Epithelial cell of esophagus (primary cell): ENCODE measurements at regions not wholly inside any gene's neighbourhood (a gene's known extent, or its start where the extent isn't known, plus 50 kb on each side); places are given as distances from the start of the nearest gene placed in this dataset.

Experiments used
- DNase-seq: peaks from one replicate; pipeline ENCODE4 v3.0.0; 2010; ENCODE audit warnings: low read depth
- H3K4me3 ChIP-seq: 2 replicates; pipeline ENCODE4 v1.5.1; 2011; ENCODE audit warnings: mild to moderate bottlenecking, low read length, control low read depth
- TF ChIP-seq, protein P1 (sequence below): IDR thresholded peaks from 2 replicates; pipeline ENCODE4 v1.5.1; 2011; ENCODE audit warnings: low read depth, mild to moderate bottlenecking, low read length, control low read depth, inconsistent platforms; ENCODE audit not compliant: insufficient read depth; ENCODE audit errors: missing control alignments

DNA sequence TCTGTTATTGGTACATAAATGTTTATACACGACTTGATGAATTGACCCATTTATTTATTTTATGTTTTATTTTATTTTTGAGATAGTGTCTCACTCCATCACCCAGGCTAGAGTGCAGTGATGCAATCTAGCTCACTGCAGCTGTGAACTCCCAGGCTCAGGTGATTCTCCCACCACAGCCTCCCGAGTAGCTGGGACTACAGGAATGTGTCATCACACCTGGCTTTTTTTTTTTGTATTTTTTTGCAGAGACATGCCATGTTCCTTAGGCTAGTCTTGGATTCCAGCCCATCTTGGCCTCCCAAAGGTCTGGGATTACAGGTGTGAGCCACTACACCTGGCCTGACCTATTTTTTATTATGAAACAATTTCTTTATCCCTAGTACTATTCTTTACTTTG lies 355.0 kb upstream of the PRICKLE1 start:
- DNase-seq, result peak; percentile 82
- TF ChIP-seq, protein P1, sequence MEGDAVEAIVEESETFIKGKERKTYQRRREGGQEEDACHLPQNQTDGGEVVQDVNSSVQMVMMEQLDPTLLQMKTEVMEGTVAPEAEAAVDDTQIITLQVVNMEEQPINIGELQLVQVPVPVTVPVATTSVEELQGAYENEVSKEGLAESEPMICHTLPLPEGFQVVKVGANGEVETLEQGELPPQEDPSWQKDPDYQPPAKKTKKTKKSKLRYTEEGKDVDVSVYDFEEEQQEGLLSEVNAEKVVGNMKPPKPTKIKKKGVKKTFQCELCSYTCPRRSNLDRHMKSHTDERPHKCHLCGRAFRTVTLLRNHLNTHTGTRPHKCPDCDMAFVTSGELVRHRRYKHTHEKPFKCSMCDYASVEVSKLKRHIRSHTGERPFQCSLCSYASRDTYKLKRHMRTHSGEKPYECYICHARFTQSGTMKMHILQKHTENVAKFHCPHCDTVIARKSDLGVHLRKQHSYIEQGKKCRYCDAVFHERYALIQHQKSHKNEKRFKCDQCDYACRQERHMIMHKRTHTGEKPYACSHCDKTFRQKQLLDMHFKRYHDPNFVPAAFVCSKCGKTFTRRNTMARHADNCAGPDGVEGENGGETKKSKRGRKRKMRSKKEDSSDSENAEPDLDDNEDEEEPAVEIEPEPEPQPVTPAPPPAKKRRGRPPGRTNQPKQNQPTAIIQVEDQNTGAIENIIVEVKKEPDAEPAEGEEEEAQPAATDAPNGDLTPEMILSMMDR, result no peak
- H3K4me3 ChIP-seq, result no peak overlapping the region

DNA sequence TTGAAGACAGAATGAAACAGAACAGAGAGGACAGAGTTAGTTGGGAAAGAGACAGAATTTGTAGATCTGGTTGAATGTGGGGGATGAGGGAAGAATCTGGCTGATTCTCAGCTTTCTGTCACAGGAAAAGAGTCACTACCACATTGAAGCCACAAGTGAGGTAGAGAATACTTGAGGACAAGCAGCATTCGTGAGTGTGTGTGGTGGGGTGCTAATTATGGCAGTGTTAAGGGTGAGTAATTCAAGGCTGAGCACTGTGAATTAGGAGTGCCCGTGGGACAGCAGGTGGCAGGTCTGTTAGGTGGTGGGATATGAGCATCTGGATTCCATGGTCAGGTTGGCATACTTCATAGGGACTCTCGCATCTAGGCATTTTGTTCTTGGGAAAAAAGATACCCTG lies 347.4 kb upstream of the PRICKLE1 start:
- DNase-seq, result no peak
- H3K4me3 ChIP-seq, result no peak overlapping the region
- TF ChIP-seq, protein P1, result no peak

DNA sequence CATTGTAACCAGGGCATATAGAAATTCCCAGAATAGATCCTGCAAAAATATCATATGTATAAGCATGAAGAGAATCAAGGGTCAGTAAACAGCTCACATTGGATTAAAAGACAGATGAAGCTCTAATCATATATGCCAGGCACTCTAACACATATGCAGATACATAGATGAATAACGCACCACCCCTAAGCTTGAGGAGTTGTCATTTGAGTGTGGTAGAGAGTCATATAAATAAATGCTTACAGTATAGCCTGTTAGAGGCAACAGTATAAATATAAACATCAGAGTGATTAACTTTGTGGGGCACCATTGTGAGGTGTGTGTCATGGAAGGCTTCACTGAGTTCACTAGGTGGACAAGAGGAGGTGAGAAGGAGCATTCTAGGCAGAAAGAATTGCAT lies 346.7 kb upstream of the PRICKLE1 start:
- DNase-seq, result no peak
- no peak overlapping the region for H3K4me3 ChIP-seq
- TF ChIP-seq, protein P1, result no peak

DNA sequence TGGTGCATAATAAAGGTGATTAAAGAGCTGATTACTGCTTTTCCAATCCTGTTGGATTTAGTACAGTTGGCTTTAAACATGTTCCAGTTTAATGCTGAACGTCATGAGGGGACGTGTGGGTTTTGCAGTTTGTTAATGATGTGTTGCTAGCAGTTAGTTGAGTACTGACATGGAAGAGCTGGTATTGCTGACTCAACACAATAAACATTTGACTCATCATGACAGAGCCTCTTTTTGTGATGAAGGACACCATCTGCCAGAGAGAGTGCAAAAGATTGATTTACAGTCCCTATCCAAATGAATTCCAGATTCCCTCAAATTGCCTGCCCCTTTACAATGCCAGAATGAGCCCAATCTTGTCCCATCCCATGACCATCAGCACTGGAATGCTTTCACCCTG lies 346.2 kb upstream of the PRICKLE1 start:
- no peak overlapping the region for H3K4me3 ChIP-seq
- TF ChIP-seq, protein P1, result no peak
- peak; percentile 78 for DNase-seq

DNA sequence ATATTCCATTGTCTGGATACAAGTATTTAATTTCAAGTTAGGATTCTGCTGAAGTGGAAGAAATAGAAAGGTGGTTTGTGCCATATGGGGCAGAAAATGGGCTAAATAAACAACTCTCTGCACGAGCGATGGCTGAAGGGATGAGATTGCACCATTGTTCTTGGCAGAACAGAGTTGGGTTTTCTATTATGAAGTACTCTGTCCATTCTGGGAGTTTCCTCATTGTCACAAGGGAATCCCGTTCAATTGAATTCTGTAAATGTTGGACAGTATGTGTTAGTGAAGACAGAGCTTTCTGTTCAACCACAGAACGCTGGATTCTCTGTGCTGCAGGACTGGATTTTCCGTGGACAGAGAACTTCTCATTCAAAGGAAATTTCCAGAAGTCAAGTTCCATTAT lies 345.5 kb upstream of the PRICKLE1 start:
- TF ChIP-seq, protein P1, result no peak
- no peak for DNase-seq

DNA sequence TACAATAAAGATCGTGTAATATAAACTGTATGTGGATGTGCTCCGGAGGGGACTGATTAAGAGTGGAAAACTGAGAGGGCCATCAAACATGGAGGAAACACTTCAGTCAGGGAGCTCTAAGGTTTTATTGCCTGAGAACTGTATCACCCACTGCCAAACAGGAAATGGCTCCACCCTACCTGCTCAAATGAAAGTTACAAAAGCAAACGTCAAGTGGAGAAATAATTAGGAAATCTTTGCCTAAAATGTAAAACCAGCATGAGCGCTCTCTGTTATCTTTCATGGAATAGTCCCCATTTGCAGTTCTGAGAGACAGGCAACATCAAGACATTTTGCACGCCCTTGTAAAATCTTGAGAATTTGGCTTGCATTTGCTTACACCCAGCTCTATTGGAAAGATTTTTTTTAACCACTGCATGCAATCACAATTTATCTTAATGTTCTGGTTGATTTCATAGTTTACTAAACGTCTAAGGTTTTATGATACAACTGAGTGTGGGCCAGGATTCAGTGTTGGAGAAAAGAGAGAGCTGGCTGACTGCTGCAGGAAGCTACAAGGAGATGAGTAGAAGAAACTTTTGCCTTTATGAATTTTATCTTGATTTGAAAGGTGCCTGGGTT lies 344.0 kb upstream of the PRICKLE1 start:
- DNase-seq, result no peak
- no peak overlapping the region for H3K4me3 ChIP-seq
- TF ChIP-seq, protein P1, result no peak

More for the DNA sequence above, 345.5 kb upstream of the PRICKLE1 start:
- H3K4me3 ChIP-seq, result no peak overlapping the region

DNA sequence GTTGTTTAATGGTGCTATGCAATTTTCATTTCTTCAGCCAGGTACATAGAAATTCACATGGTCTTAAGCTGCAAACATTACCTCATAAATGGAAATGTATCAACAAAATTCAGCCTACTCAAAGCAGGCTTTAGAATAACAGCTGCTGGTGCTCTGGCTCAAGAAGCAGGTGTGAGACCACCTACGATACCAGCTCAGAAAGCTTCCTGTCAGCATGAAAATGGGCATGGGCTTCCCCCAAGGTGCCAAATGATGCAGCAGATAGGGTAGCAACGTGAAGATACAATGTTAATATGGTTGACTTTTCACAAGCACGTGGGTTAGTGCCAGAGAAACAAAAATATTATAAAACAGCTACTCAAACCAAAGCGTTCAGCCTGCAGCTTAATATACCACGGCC lies 343.4 kb upstream of the PRICKLE1 start:
- H3K4me3 ChIP-seq, result no peak overlapping the region
- TF ChIP-seq, protein P1, result no peak
- no peak for DNase-seq
